ENCODE measurements at regions not wholly inside any gene's neighbourhood (a gene's known extent, or its start where the extent isn't known, plus 50 kb on each side); places are given as distances from the start of the nearest gene placed in this dataset.

- TF ChIP-seq CTCF (conservative IDR thresholded peaks at IDR 0.05; ENCODE audit: low read depth in 2 of 2) (no peak), REST (IDR thresholded peaks at IDR 0.05; ENCODE audit: unreplicated experiment) (no peak)
These were observed 370.1 kb downstream of the FBXO15 start for GRCh38 chr18:73777356-73778031.

All from GM23338 (cell line).